SU-DHL-6 (cell line): ENCODE measurements at regions not wholly inside any gene's neighbourhood (a gene's known extent, or its start where the extent isn't known, plus 50 kb on each side); places are given as distances from the start of the nearest gene placed in this dataset.

ENCODE experiments used
- H2AFZ ChIP-seq: fragments of 200-600 bp; sonication (generic); 2 replicates; pipeline ENCODE4 v1.6.1; 2014; ENCODE audit warnings: low read depth, mild to moderate bottlenecking, moderate library complexity, mixed read lengths, antibody characterized with exemption, low read length; ENCODE audit not compliant: severe bottlenecking
- H3F3A ChIP-seq: fragments of 200-600 bp; shearing (Covaris generic); 2 replicates; pipeline ENCODE4 v1.6.0; 2016; ENCODE audit warnings: antibody characterized with exemption, mild to moderate bottlenecking; ENCODE audit not compliant: insufficient read depth
- H3K27ac ChIP-seq: fragments of 200-600 bp; sonication (generic); 2 replicates; pipeline ENCODE4 v1.5.1; 2016; ENCODE audit warnings: low read depth, mild to moderate bottlenecking, low read length, moderate library complexity, mixed read lengths
- H3K27me3 ChIP-seq: fragments of 200-600 bp; sonication (generic), shearing (Covaris generic); 2 replicates; pipeline ENCODE4 v1.6.0; 2014; ENCODE audit warnings: mild to moderate bottlenecking, low read length
- H3K36me3 ChIP-seq: fragments of 200-600 bp; sonication (generic); 2 replicates; pipeline ENCODE4 v1.6.1; 2014; ENCODE audit warnings: mild to moderate bottlenecking, low read length, mixed read lengths
- H3K4me2 ChIP-seq: fragments of 300-600, 200-600 bp; shearing (Covaris generic), sonication (generic); 2 replicates; pipeline ENCODE4 v1.6.0; 2014; ENCODE audit warnings: low read length, low read depth, mild to moderate bottlenecking; ENCODE audit not compliant: poor library complexity, severe bottlenecking
- H3K4me3 ChIP-seq: fragments of 200-600 bp; sonication (generic); 2 replicates; pipeline ENCODE4 v1.5.1; 2014; ENCODE audit warnings: antibody characterized with exemption, low read length, mild to moderate bottlenecking, mixed read lengths; ENCODE audit not compliant: insufficient read depth, poor library complexity, severe bottlenecking
- H3K79me2 ChIP-seq: fragments of 200-600 bp; sonication (generic); 2 replicates; pipeline ENCODE4 v1.6.1; 2014; ENCODE audit warnings: mild to moderate bottlenecking, low read length, moderate library complexity; ENCODE audit not compliant: insufficient read depth
- H3K9ac ChIP-seq: fragments of 200-600 bp; sonication (generic); 2 replicates; pipeline ENCODE4 v1.7.0; 2014; ENCODE audit warnings: mild to moderate bottlenecking, low read length
- H3K9me2 ChIP-seq: fragments of 200-600 bp; sonication (generic); replicated peaks from 2 replicates; pipeline ENCODE4 v1.6.1; 2014; ENCODE audit warnings: low read length; ENCODE audit not compliant: insufficient read depth
- H3K9me3 ChIP-seq: fragments of 200-600 bp; sonication (generic); 2 replicates; pipeline ENCODE4 v1.6.1; 2014; ENCODE audit warnings: low read length, mixed read lengths; ENCODE audit not compliant: insufficient read depth
- H4K20me1 ChIP-seq: fragments of 200-600 bp; sonication (generic); 2 replicates; pipeline ENCODE4 v1.6.1; 2014; ENCODE audit warnings: low read depth, mild to moderate bottlenecking, antibody characterized with exemption, low read length, moderate library complexity, mixed read lengths
- CTCF ChIP-seq: fragments of 200-600 bp; sonication (generic); IDR thresholded peaks from one replicate; pipeline ENCODE4 v1.5.1; 2017; ENCODE audit warnings: antibody characterized with exemption, mild to moderate bottlenecking, low read length, moderate library complexity; ENCODE audit not compliant: insufficient read depth, poor library complexity, severe bottlenecking
- EZH2phosphoT487 ChIP-seq: fragments of 200-600 bp; sonication (generic), shearing (Covaris generic); conservative IDR thresholded peaks from 2 replicates; pipeline ENCODE4 v1.6.1; 2018; ENCODE audit warnings: mild to moderate bottlenecking, antibody characterized with exemption, low read length, moderate library complexity, mixed read lengths

DNA sequence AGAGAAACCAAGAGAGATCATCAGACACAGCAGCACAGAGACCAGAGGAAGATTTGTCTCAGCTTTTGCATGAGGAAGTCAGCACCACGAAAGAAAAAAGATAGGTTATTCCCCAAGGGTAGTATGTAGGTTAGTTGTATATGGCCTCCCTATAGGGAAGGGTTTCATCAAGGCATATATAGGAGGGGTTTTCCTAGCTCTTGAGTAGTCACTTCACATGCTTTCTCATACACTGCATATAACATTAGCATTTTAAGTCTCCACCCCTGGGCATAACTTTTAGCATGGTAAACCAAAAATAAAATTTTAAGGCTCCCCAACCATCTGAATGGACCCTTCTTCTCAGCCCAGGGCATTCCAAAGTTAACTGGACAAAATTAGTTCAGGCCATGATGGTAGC, 1571.6 kb upstream of the ACO1 start:
- H3K4me3 ChIP-seq = no peak overlapping the region
- no peak overlapping the region for H2AFZ ChIP-seq
- no peaks in the 10 kb centered on the region for H3K9me3 ChIP-seq
- H4K20me1 ChIP-seq = no peaks in the 10 kb centered on the region
- no peak overlapping the region for H3K4me2 ChIP-seq
- H3K9ac ChIP-seq = no peak overlapping the region
- H3K36me3 ChIP-seq = no peaks in the 10 kb centered on the region
- no peaks in the 10 kb centered on the region for H3K9me2 ChIP-seq
- no peak overlapping the region for H3K27ac ChIP-seq
- no peak for TF ChIP-seq CTCF
- no peak for TF ChIP-seq EZH2phosphoT487
- H3K27me3 ChIP-seq = no peaks in the 10 kb centered on the region
- no peaks in the 10 kb centered on the region for H3K79me2 ChIP-seq
- H3F3A ChIP-seq = no peaks in the 10 kb centered on the region

- H3K79me2 ChIP-seq = no peaks in the 10 kb centered on the region
- no peaks in the 10 kb centered on the region for H3K36me3 ChIP-seq
- no peak for TF ChIP-seq CTCF
- TF ChIP-seq EZH2phosphoT487 = no peak
- no peaks in the 10 kb centered on the region for H3K27me3 ChIP-seq
- H3K27ac ChIP-seq = no peak overlapping the region
- H4K20me1 ChIP-seq = no peaks in the 10 kb centered on the region
- H3F3A ChIP-seq = no peaks in the 10 kb centered on the region
- no peak overlapping the region for H2AFZ ChIP-seq
- no peak overlapping the region for H3K4me3 ChIP-seq
- H3K4me2 ChIP-seq = no peak overlapping the region
- no peaks in the 10 kb centered on the region for H3K9me3 ChIP-seq
- H3K9ac ChIP-seq = no peak overlapping the region
- no peaks in the 10 kb centered on the region for H3K9me2 ChIP-seq
Measured at GRCh38 chr9:30815585-30815984, 1568.9 kb upstream of the ACO1 start.

DNA sequence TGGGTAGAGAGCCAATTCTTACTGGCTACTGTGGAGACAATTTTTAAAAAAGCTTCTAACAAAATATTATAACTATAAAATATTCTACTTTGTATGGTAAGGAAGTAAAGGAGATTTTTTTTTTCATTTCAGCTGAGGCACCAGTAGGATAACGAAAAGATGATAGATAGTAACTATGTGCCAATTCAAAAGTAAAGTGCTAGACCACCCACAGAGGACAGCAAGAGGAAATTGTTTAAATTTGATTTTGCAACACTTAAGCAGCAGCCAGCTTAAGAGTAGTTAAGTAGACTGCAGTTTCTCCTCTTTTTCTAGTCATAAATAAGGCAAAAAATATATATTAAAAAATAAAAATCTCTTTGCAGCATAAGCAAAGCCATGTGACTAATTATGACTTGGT, 1539.3 kb upstream of the ACO1 start:
- H3K9me3 ChIP-seq = no peaks in the 10 kb centered on the region
- H3K27ac ChIP-seq = no peak overlapping the region
- no peaks in the 10 kb centered on the region for H4K20me1 ChIP-seq
- H3K9ac ChIP-seq = no peak overlapping the region
- H2AFZ ChIP-seq = no peak overlapping the region
- no peak overlapping the region for H3K4me3 ChIP-seq
- TF ChIP-seq EZH2phosphoT487 (no peak), CTCF (no peak)
- no peak overlapping the region for H3K4me2 ChIP-seq
- no peaks in the 10 kb centered on the region for H3K9me2 ChIP-seq
- H3F3A ChIP-seq = no peaks in the 10 kb centered on the region
- H3K36me3 ChIP-seq = no peaks in the 10 kb centered on the region
- H3K79me2 ChIP-seq = no peaks in the 10 kb centered on the region
- no peaks in the 10 kb centered on the region for H3K27me3 ChIP-seq

DNA sequence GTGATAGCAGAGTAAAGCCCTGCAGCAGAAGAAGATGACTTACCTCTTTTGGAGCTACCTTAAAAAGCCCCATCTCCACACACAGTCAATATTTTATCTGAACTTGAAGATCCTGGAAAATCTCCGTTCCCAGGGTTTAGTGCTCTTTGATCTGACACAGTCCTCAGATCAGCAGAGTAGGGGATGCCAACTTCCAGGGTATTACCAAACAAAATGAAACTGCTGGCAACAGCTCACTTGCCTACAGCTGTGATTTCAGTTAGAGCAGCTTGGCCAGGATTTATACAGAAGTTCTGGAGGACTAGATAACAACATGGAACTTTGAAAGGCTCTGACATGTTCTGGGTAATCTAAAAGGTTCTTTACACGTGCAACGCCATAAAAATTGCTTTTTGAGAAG, 1537.8 kb upstream of the ACO1 start:
- no peak overlapping the region for H2AFZ ChIP-seq
- no peaks in the 10 kb centered on the region for H4K20me1 ChIP-seq
- no peaks in the 10 kb centered on the region for H3K9me3 ChIP-seq
- H3K4me2 ChIP-seq = no peak overlapping the region
- no peak overlapping the region for H3K9ac ChIP-seq
- no peak overlapping the region for H3K27ac ChIP-seq
- no peaks in the 10 kb centered on the region for H3K36me3 ChIP-seq
- H3K9me2 ChIP-seq = no peaks in the 10 kb centered on the region; the same call in 1 of the 2 replicates
- no peaks in the 10 kb centered on the region for H3K79me2 ChIP-seq
- no peaks in the 10 kb centered on the region for H3F3A ChIP-seq
- no peaks in the 10 kb centered on the region for H3K27me3 ChIP-seq
- TF ChIP-seq EZH2phosphoT487 (no peak), CTCF (no peak)
- H3K4me3 ChIP-seq = no peak overlapping the region
